ENCODE measurements at regions not wholly inside any gene's neighbourhood (a gene's known extent, or its start where the extent isn't known, plus 50 kb on each side); places are given as distances from the start of the nearest gene placed in this dataset.
A peak's percentile ranks its signal among the peaks of the same experiment; 100 is the strongest.
"Not testable (repeated sequence)": the region's sequence is repeated elsewhere in the genome, so short reads cannot be mapped to it uniquely, and the experiment has no call there.

DNA sequence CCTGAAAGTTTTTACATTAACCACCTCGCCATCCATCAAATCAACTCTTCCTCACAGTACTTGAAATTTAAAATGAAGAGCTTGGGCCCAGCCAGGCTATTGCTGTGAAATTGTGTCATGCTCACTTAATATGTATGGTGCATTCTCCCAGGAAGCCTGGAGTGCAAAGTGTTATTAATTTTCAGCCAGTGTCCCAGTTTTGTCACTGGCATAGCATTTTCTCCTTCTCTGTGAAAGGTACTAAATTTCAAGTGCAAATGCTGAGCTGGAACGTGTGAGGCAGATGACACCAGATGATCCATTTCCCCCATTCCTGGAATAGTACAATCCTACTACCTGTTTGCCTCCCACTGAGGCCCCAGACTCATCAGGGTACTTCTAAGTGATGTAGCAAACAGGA lies 397.6 kb upstream of the ACTBL2 start:
- no peaks in the 10 kb centered on the region for H3K9me3 ChIP-seq
- no peaks in the 10 kb centered on the region for H3K36me3 ChIP-seq
- H3K27me3 ChIP-seq (replicated peaks; ENCODE audit: insufficient read depth): no peaks in the 10 kb centered on the region
- TF ChIP-seq, protein P1, sequence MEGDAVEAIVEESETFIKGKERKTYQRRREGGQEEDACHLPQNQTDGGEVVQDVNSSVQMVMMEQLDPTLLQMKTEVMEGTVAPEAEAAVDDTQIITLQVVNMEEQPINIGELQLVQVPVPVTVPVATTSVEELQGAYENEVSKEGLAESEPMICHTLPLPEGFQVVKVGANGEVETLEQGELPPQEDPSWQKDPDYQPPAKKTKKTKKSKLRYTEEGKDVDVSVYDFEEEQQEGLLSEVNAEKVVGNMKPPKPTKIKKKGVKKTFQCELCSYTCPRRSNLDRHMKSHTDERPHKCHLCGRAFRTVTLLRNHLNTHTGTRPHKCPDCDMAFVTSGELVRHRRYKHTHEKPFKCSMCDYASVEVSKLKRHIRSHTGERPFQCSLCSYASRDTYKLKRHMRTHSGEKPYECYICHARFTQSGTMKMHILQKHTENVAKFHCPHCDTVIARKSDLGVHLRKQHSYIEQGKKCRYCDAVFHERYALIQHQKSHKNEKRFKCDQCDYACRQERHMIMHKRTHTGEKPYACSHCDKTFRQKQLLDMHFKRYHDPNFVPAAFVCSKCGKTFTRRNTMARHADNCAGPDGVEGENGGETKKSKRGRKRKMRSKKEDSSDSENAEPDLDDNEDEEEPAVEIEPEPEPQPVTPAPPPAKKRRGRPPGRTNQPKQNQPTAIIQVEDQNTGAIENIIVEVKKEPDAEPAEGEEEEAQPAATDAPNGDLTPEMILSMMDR (IDR thresholded peaks at IDR 0.05): no peak
- no peak overlapping the region for H3K4me3 ChIP-seq
- H3K27ac ChIP-seq: no peak overlapping the region
- ATAC-seq (ENCODE audit: insufficient number of reproducible peaks, low FRiP score, low read depth) (no peak), DNase-seq (ENCODE audit: low spot score) (no peak)
- H3K4me1 ChIP-seq (ENCODE audit: control insufficient read depth in 1 of 2, low read depth in 2 of 2): no peaks in the 10 kb centered on the region

DNA sequence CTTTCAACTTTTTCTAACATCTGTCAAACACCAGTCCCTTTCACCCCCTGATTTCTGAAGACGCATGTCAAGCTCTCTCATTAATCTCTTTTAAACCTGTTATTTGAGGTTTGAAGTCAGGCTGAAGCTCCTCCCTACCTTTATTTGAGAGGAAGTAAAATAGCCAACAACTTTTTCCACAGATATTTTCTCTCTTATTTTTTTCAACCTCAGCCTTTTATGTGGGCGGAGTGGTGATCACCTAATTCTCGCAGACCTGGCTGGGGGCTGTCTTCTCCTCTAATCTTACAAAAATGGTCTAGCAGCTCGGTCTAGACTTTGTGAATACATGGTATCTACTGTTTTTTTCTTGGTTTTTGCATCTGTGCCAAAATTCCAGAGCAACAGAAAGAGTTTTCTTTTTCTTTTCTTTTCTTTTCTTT lies 395.7 kb upstream of the ACTBL2 start:
- no peaks in the 10 kb centered on the region for H3K4me1 ChIP-seq (ENCODE audit: control insufficient read depth in 1 of 2, low read depth in 2 of 2)
- no peaks in the 10 kb centered on the region for H3K27me3 ChIP-seq (replicated peaks; ENCODE audit: insufficient read depth)
- ATAC-seq (ENCODE audit: insufficient number of reproducible peaks, low FRiP score, low read depth) (no peak), DNase-seq (ENCODE audit: low spot score) (no peak)
- TF ChIP-seq, protein P1 (IDR thresholded peaks at IDR 0.05): no peak
- H3K27ac ChIP-seq: no peak overlapping the region
- H3K36me3 ChIP-seq: no peaks in the 10 kb centered on the region
- no peaks in the 10 kb centered on the region for H3K9me3 ChIP-seq
- peak overlapping the region; percentile 26 for H3K4me3 ChIP-seq

DNA sequence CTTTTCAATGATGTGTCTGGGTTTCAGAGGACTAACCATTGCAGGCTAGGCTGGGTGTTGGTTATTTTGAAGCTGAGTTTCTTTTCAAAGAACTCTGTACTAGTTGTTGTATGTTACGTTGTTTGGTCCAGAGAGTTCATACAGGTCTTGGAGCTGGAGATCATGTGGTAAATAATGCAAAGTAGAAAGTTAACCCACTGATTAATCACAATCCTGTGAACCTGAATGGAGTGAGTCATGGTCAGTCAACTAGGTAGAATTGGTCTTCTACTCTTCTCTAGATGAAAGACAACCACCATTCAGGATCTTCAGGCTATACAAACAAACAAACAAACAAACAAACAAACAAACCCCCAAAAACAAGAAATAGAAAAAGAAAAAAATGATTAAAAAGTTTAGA lies 388.9 kb upstream of the ACTBL2 start:
- Histone ChIP-seq H3K4me3 (no peak overlapping the region), H3K9me3 (no peaks in the 10 kb centered on the region), H3K27ac (no peak overlapping the region), H3K27me3 (replicated peaks; ENCODE audit: insufficient read depth) (no peaks in the 10 kb centered on the region), H3K36me3 (no peaks in the 10 kb centered on the region), H3K4me1 (ENCODE audit: control insufficient read depth in 1 of 2, low read depth in 2 of 2) (no peaks in the 10 kb centered on the region)
- TF ChIP-seq, protein P1 (IDR thresholded peaks at IDR 0.05): no peak
- ATAC-seq (ENCODE audit: insufficient number of reproducible peaks, low FRiP score, low read depth) (no peak), DNase-seq (ENCODE audit: low spot score) (no peak)

DNA sequence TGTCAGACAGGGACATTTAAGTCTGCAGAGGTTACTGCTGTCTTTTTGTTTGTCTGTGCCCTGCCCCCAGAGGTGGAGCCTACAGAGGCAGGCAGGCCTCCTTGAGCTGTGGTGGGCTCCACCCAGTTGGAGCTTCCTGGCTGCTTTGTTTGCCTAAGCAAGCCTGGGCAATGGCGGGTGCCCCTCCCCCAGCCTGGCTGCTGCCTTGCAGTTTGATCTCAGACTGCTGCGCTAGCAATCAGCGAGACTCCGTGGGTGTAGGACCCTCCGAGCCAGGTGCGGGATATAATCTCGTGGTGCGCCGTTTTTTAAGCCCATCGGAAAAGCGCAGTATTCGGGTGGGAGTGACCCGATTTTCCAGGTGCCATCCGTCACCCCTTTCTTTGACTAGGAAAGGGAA lies 387.7 kb upstream of the ACTBL2 start:
- not testable (repeated sequence) for H3K36me3 ChIP-seq; H3K27ac ChIP-seq; H3K4me1 ChIP-seq (ENCODE audit: control insufficient read depth in 1 of 2, low read depth in 2 of 2); H3K27me3 ChIP-seq (replicated peaks; ENCODE audit: insufficient read depth); H3K4me3 ChIP-seq; ATAC-seq (ENCODE audit: insufficient number of reproducible peaks, low FRiP score, low read depth); H3K9me3 ChIP-seq; DNase-seq (ENCODE audit: low spot score)

DNA sequence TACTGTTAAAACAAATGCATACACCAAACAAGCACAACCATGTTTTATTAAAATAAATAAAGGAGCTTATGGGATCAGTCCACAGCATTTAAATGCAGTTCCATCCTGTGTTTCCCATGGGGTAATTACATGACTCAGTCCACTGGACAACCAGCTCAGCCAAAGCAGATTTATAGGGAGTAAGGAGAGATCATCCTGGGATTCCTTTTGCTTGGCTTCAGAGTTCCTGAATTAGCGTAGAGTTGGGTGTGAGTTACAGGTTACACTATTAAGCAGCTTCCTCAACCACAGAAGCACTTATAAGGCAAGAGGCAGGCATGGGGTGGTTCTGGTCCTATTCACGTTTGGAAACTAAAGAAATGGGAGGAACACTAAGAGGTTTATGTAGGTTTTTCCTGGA lies 381.1 kb upstream of the ACTBL2 start:
- DNase-seq (ENCODE audit: low spot score) (no peak), ATAC-seq (ENCODE audit: insufficient number of reproducible peaks, low FRiP score, low read depth) (no peak)
- H3K27me3 ChIP-seq (replicated peaks; ENCODE audit: insufficient read depth): no peaks in the 10 kb centered on the region
- TF ChIP-seq, protein P1 (IDR thresholded peaks at IDR 0.05): no peak
- H3K4me3 ChIP-seq: no peak overlapping the region
- no peak overlapping the region for H3K27ac ChIP-seq
- H3K36me3 ChIP-seq: no peaks in the 10 kb centered on the region
- peaks cover 0 to 6% of the 10 kb centered on the region in 2 donors for H3K4me1 ChIP-seq (ENCODE audit: control insufficient read depth in 1 of 2, low read depth in 2 of 2)
- H3K9me3 ChIP-seq: no peaks in the 10 kb centered on the region

DNA sequence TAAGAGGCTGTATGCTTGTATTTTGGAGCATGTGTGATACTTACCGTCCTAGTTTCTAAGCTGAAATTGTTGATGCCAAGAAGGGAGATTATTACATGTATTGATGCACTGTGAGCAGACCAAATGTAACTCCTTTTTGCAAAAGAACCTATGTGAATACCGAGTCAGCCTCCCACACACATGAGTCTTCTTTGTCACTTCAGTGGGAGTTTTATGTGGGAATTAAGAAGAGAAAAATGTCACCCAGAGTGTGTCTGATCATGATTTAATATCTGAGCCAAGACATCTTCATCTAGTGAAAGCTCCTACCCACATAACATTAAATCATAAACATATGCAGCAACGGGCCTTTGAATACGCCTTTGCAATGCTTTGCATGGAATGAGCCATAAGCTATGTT lies 380.3 kb upstream of the ACTBL2 start:
- Histone ChIP-seq H3K27me3 (replicated peaks; ENCODE audit: insufficient read depth) (no peaks in the 10 kb centered on the region), H3K27ac (no peak overlapping the region), H3K36me3 (no peaks in the 10 kb centered on the region), H3K4me1 (ENCODE audit: control insufficient read depth in 1 of 2, low read depth in 2 of 2) (peaks cover 0 to 6% of the 10 kb centered on the region in 2 donors), H3K9me3 (no peaks in the 10 kb centered on the region), H3K4me3 (no peak overlapping the region)
- DNase-seq (ENCODE audit: low spot score) (no peak), ATAC-seq (ENCODE audit: insufficient number of reproducible peaks, low FRiP score, low read depth) (no peak)
- TF ChIP-seq, protein P1 (IDR thresholded peaks at IDR 0.05): no peak
